ENCODE measurements at regions not wholly inside any gene's neighbourhood (a gene's known extent, or its start where the extent isn't known, plus 50 kb on each side); places are given as distances from the start of the nearest gene placed in this dataset.

DNA sequence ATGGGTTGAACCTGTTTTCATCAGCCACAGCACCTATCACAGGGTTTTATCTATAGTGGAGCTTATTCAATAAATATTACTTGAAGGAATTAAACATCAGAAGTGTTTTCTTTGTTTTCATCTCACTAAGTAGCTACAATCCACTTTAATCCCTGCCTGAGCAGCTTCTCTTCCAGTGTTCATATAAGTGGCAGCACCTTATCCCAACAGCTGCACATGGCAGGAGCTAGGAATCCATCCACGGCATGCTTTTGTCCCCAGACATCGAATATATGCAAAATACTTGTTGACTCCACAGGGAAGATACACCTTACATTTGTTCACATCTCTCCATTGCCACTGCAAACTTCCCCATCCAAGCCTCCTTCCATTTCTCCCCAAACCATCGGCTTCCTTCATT lies 549.8 kb upstream of the FAM241A start:
- TF ChIP-seq CTCF (IDR thresholded peaks at IDR 0.05; ENCODE audit: control extremely low read depth, extremely low read depth, low read depth, missing control alignments), result no peak
- CTCF ChIA-PET, result interaction anchor here (1.0 to 1.5 kb wide), 5 partner anchors 10 to 18 kb away, joined by 3 to 6 read pairs (median 3); no protein-coding TSS in a partner anchor
- POLR2A ChIA-PET, result no interaction called here
- DNase-seq (ENCODE audit: extremely low spot score), result no peak

DNA sequence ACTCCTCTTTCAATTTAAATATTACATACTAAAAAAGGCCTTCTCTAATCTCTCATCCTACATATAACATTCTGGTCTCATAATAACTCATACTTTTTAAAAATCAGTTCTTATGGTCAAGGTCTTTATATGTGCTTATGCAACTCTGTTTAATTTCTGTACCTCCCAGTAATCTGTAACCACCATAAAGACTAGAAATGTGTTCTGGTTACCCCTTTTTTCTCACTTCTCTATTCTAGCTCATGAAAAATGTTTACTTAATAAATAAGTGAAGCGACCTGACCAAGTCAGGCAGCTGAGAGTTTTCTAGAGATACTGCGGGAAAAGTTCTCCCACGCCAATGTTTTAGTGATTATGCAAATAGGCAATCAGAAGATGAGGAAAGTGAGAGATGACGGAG lies 548.8 kb upstream of the FAM241A start:
- ChIA-PET CTCF (interaction anchor here (1.3 to 1.5 kb wide), 3 partner anchors 9 to 13 kb away, joined by 3 to 6 read pairs (median 4); no protein-coding TSS in a partner anchor), POLR2A (no interaction called here)
- DNase-seq (ENCODE audit: extremely low spot score), result no peak
- no peak for TF ChIP-seq CTCF (IDR thresholded peaks at IDR 0.05; ENCODE audit: control extremely low read depth, extremely low read depth, low read depth, missing control alignments)

GRCh38 chr4:111601671-111602070 lies 543.6 kb upstream of the FAM241A start:
- no peak for TF ChIP-seq CTCF (IDR thresholded peaks at IDR 0.05; ENCODE audit: control extremely low read depth, extremely low read depth, low read depth, missing control alignments)
- POLR2A ChIA-PET, result no interaction called here
- no peak for DNase-seq (ENCODE audit: extremely low spot score)
- CTCF ChIA-PET, result no interaction called here

GRCh38 chr4:111602848-111603247 lies 542.4 kb upstream of the FAM241A start:
- ChIA-PET CTCF (no interaction called here), POLR2A (no interaction called here)

GRCh38 chr4:111605111-111605510 lies 540.1 kb upstream of the FAM241A start:
- no peak for TF ChIP-seq CTCF (IDR thresholded peaks at IDR 0.05; ENCODE audit: control extremely low read depth, extremely low read depth, low read depth, missing control alignments)
- DNase-seq (ENCODE audit: extremely low spot score), result no peak
- ChIA-PET CTCF (interaction anchor here (1.6 kb wide), 1 partner anchor 9 kb away, joined by 6 read pairs; no protein-coding TSS in a partner anchor), POLR2A (no interaction called here)

More at GRCh38 chr4:111602848-111603247, 542.4 kb upstream of the FAM241A start:
- no peak for TF ChIP-seq CTCF (IDR thresholded peaks at IDR 0.05; ENCODE audit: control extremely low read depth, extremely low read depth, low read depth, missing control alignments)
- DNase-seq (ENCODE audit: extremely low spot score), result no peak

DNA sequence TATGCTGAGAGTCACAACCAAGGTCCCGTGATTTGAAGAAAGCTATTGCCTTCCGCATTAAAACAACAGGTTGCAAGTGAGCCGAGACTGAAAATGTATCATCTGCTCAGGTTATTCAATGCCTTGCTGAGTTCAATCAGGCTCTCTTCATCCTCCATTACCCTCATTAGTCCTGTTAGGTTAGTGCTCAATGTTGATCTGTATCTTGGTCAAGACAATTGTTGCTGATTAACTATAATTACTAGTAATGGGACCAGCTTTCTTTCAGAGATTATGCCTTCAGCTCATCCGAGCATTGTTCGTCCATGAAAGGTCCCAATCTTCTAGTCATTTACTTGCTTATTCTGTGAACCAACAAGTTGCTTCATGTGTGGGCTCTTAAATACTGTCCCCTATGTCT lies 534.6 kb upstream of the FAM241A start:
- no peak for DNase-seq (ENCODE audit: extremely low spot score)
- no peak for TF ChIP-seq CTCF (IDR thresholded peaks at IDR 0.05; ENCODE audit: control extremely low read depth, extremely low read depth, low read depth, missing control alignments)
- ChIA-PET POLR2A (no interaction called here), CTCF (interaction anchor here (0.7 kb wide), 1 partner anchor 15 kb away, joined by 3 read pairs; no protein-coding TSS in a partner anchor)

- no peak for DNase-seq (ENCODE audit: extremely low spot score)
- ChIA-PET POLR2A (no interaction called here), CTCF (no interaction called here)
- no peak for TF ChIP-seq CTCF (IDR thresholded peaks at IDR 0.05; ENCODE audit: control extremely low read depth, extremely low read depth, low read depth, missing control alignments)
These were observed 526.3 kb upstream of the FAM241A start for GRCh38 chr4:111618908-111619307.
